GM13977 (cell line): ENCODE measurements at regions not wholly inside any gene's neighbourhood (a gene's known extent, or its start where the extent isn't known, plus 50 kb on each side); places are given as distances from the start of the nearest gene placed in this dataset.

Experiments used
- DNase-seq: peaks from one replicate; pipeline ENCODE4 v3.0.0; 2012; ENCODE audit warnings: low spot score
- in situ Hi-C: fragments of 300-500 bp; cut with MboI; formaldehyde crosslinking; loops from one replicate; pipeline ENCODE4 v1.12.0; 2022; ENCODE audit warnings: low sequenced_read_pairs, low pct_unique_long_range_greater_than_20kb, mixed read lengths, inconsistent platforms; ENCODE audit not compliant: unreplicated experiment
- TF ChIP-seq, protein P1 (sequence below): IDR thresholded peaks from 2 replicates; pipeline ENCODE4 v1.5.1; 2012; ENCODE audit warnings: mild to moderate bottlenecking, control low read depth; ENCODE audit not compliant: insufficient read depth; ENCODE audit errors: extremely low read depth, missing control alignments

DNA sequence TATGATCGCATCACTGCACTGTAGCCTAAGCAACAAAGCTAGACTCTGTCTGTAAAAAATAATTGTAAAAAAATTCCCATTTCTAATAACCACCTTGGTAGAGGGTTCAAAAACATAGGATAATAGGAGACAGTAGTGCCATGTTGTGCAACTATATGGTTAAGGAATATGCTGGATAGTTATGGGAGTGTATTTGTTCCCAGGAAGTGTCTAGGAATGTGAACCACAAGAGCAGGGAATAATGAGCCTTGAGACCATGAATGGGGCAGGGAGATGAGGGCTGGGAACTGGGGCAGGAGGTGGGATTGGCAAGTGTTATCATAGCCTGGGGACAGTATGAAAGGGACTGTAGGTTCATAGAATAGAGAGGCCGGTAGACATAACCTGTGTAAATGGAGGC is 50.4 kb downstream of the RUSC2 start:
- TF ChIP-seq, protein P1, sequence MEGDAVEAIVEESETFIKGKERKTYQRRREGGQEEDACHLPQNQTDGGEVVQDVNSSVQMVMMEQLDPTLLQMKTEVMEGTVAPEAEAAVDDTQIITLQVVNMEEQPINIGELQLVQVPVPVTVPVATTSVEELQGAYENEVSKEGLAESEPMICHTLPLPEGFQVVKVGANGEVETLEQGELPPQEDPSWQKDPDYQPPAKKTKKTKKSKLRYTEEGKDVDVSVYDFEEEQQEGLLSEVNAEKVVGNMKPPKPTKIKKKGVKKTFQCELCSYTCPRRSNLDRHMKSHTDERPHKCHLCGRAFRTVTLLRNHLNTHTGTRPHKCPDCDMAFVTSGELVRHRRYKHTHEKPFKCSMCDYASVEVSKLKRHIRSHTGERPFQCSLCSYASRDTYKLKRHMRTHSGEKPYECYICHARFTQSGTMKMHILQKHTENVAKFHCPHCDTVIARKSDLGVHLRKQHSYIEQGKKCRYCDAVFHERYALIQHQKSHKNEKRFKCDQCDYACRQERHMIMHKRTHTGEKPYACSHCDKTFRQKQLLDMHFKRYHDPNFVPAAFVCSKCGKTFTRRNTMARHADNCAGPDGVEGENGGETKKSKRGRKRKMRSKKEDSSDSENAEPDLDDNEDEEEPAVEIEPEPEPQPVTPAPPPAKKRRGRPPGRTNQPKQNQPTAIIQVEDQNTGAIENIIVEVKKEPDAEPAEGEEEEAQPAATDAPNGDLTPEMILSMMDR, result no peak
- DNase-seq, result no peak
- in situ Hi-C loops, result no loop called here

DNA sequence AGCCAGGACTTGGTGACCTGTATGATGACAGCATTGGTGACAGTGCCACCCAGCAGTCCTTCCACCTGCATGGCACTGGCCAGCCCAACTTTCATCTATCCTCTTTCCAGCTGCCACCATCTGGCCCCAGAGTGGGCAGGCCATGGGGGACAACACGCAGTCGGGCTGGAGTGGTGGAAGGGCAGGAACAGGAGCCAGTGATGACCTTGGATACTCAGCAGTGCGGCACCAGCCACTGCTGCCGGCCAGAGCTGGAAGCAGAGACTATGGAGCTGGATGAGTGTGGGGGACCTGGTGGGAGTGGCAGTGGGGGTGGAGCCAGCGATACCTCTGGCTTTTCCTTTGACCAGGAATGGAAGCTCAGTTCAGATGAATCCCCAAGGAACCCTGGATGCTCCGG is 56.9 kb downstream of the RUSC2 start:
- TF ChIP-seq, protein P1, result no peak
- DNase-seq, result no peak
- in situ Hi-C loops, result no loop called here

DNA sequence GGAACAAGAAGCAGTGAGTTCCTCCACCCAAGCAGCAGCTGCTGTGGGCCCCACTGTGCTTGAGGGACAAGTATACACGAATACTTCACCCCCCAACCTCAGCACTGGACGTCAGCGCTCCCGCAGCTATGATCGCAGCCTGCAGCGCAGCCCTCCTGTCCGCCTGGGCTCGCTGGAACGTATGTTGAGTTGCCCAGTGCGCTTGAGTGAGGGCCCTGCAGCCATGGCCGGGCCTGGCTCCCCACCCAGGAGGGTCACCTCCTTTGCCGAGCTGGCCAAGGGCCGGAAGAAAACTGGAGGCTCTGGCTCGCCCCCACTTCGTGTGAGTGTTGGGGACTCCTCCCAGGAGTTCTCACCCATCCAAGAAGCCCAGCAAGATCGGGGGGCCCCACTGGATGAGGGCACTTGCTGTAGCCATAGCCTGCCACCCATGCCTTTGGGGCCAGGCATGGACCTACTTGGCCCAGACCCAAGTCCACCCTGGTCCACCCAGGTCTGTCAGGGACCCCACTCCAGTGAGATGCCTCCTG is 57.1 kb upstream of the TESK1 start:
- TF ChIP-seq, protein P1, result no peak
- DNase-seq, result no peak
- in situ Hi-C loops, result no loop called here

DNA sequence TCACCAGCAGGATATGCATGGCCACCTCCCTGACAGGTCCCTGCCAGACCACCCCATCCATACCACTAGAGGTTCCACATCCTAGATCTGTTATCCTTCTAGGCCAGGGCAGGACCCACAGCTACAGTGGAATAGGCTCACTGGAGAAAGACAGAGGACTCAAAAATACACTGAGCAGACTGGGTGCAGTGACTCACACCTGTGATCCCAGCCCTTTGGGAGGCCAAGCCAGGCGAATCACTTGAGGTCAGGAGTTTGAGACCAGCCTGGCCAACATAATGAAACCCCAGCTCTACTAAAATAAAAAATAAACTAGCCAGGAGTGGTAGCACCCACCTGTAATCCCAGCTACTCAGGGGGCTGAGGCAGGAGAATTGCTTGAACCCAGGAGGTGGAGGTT is 56.5 kb upstream of the TESK1 start:
- no peak for DNase-seq
- TF ChIP-seq, protein P1, result no peak
- in situ Hi-C loops, result no loop called here

DNA sequence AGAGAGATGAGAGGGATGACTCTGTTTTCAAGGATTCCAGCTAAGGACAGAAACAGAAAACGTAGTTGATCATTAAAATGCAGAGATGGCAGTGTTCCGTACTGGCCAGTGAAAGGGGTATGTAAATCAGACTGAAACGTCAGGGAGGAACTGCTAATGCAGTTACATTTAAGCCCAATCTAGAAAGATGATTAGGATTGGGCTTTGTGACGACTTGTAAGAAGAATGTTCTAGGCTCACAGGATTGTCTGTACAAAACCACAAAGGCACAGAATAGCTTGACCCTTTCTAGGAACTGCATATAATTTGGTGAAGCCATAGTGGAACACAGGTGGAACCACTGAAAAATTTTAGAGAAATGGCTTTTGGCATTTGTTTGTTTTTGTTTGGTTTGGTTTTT is 55.6 kb upstream of the TESK1 start:
- TF ChIP-seq, protein P1, result no peak
- in situ Hi-C loops, result no loop called here
- no peak for DNase-seq

DNA sequence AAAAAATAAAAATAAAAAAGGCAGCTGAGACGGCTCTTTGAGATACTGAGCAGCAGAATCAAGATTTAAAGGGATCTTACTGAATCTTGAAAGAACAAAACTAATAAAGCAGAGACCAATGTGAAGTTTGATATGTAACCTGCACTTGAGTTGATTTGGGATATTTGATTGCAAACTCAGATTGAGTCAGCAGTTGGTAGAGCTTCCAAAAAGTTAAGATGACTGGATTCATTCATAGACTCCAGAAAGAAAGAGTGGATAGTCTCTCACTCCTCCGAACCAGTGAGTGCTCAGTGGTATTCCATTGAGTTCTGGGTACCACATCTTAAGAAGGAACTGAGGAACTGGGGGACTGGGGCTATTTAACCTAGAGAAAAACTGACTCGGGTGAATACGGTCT is 52.7 kb upstream of the TESK1 start:
- TF ChIP-seq, protein P1, result no peak
- in situ Hi-C loops, result no loop called here

DNA sequence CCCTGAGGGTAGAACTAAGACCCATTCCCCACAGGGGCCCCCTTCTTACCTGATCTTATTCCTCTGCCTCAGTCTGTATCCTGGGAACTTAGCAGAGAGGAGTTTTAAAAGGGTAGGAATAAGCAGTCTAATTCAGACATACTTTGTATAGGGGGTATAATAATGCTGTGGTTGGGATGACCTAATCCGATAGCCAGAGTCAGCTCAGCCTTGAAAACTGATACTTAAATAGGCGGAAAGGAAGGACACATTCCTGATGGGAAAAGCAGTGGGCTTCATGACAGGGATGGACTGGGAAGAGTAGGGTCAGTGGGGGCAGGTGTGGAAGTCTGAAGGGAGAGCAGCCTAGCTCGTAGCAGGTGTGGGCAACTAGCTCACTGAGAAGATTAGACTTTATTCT is 52.2 kb upstream of the TESK1 start:
- TF ChIP-seq, protein P1, result no peak
- DNase-seq, result no peak
- in situ Hi-C loops, result no loop called here

More for the DNA sequence above, 52.7 kb upstream of the TESK1 start:
- DNase-seq, result no peak
